RWPE1 (cell line): ENCODE measurements at regions not wholly inside any gene's neighbourhood (a gene's known extent, or its start where the extent isn't known, plus 50 kb on each side); places are given as distances from the start of the nearest gene placed in this dataset.

Source experiments
- CTCF ChIA-PET: fragments of 350-600 bp; sonication (Branson Sonifier 250); formaldehyde crosslinking; extraction: SDS; loops from one replicate; lab custom pipeline; 2021; lab: Yijun Ruan, JAX
- POLR2A ChIA-PET: fragments of 400-600 bp; formaldehyde crosslinking; extraction: SDS; loops from one replicate; lab custom pipeline; 2020; ENCODE audit warnings: antibody characterized with exemption; ENCODE audit not compliant: low non-redundant PET; lab: Yijun Ruan, JAX
- DNase-seq: peaks from one replicate; pipeline ENCODE4 v3.0.0; 2012; ENCODE audit warnings: low spot score
- H3K27ac ChIP-seq: fragments of 450-650 bp; 2 replicates; pipeline ENCODE4 v1.5.1; 2017
- TF ChIP-seq, protein P1 (sequence below): fragments of 450-650 bp; conservative IDR thresholded peaks from 2 replicates; pipeline ENCODE4 v1.5.1; 2017; ENCODE audit warnings: low read depth, mild to moderate bottlenecking

- TF ChIP-seq, protein P1, sequence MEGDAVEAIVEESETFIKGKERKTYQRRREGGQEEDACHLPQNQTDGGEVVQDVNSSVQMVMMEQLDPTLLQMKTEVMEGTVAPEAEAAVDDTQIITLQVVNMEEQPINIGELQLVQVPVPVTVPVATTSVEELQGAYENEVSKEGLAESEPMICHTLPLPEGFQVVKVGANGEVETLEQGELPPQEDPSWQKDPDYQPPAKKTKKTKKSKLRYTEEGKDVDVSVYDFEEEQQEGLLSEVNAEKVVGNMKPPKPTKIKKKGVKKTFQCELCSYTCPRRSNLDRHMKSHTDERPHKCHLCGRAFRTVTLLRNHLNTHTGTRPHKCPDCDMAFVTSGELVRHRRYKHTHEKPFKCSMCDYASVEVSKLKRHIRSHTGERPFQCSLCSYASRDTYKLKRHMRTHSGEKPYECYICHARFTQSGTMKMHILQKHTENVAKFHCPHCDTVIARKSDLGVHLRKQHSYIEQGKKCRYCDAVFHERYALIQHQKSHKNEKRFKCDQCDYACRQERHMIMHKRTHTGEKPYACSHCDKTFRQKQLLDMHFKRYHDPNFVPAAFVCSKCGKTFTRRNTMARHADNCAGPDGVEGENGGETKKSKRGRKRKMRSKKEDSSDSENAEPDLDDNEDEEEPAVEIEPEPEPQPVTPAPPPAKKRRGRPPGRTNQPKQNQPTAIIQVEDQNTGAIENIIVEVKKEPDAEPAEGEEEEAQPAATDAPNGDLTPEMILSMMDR, result no peak
- ChIA-PET CTCF (interaction anchor here (0.6 kb wide), 1 partner anchor 103 kb away, joined by 3 read pairs; no protein-coding TSS in a partner anchor), POLR2A (no interaction called here)
- H3K27ac ChIP-seq, result no peak overlapping the region
- DNase-seq, result no peak
These were observed 226.9 kb upstream of the SMIM31 start for GRCh38 chr4:164526933-164527583.

DNA sequence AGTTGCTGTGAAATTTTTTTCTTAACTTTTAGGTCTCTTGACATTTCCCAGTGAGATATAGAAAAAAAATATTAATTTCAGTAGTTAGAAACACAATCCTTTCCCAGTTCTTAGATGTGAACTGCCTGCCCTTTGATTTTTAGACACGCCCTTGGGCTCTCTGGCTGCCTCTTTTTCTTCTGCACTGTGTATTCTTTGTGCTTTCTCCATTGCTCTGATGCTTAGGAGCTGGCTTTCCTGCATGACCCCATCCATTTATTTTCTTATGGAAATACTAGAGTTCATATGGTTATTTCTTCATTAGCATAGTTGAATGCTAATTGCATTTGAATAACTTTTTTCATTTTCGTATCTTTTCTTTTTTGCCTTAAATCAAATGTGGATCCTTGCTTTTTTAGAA, 224.9 kb upstream of the SMIM31 start:
- POLR2A ChIA-PET, result no interaction called here
- no peak overlapping the region for H3K27ac ChIP-seq
- TF ChIP-seq, protein P1, result no peak
- CTCF ChIA-PET, result no interaction called here
- DNase-seq, result no peak

DNA sequence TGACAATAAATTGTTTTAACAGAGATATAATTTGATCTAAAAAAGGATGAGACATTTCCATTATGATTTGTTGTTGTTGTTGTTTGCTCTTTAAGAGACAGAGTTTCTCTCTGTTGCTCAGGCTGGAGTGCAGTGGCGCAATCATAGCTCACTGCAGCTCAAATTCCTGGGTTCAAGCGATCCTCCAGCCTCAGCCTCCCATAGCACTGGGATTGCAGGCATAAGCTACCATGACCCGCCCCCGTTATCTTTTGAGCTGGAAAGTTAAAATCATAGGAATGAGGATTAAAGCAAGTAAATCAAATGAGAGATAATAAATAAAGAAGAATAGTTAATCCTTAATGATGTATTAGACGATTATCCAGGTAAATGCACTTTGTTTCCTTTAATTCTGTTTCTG, 224.4 kb upstream of the SMIM31 start:
- no peak overlapping the region for H3K27ac ChIP-seq
- no peak for DNase-seq
- POLR2A ChIA-PET, result no interaction called here
- CTCF ChIA-PET, result no interaction called here
- TF ChIP-seq, protein P1, result no peak

GRCh38 chr4:164531336-164531735, 222.6 kb upstream of the SMIM31 start:
- ChIA-PET CTCF (interaction anchor here (0.6 kb wide), 1 partner anchor 43 kb away, joined by 3 read pairs; no protein-coding TSS in a partner anchor), POLR2A (no interaction called here)

GRCh38 chr4:164536814-164537213, 217.1 kb upstream of the SMIM31 start:
- peak; percentile 91 for DNase-seq
- ChIA-PET CTCF (interaction anchor here (0.6 kb wide), 1 partner anchor 74 kb away, joined by 5 read pairs; no protein-coding TSS in a partner anchor), POLR2A (no interaction called here)
- no peak overlapping the region; the same call in 1 of the 2 replicates for H3K27ac ChIP-seq
- TF ChIP-seq, protein P1, result no peak

More at GRCh38 chr4:164531336-164531735, 222.6 kb upstream of the SMIM31 start:
- no peak overlapping the region for H3K27ac ChIP-seq
- DNase-seq, result no peak
- TF ChIP-seq, protein P1, result no peak

DNA sequence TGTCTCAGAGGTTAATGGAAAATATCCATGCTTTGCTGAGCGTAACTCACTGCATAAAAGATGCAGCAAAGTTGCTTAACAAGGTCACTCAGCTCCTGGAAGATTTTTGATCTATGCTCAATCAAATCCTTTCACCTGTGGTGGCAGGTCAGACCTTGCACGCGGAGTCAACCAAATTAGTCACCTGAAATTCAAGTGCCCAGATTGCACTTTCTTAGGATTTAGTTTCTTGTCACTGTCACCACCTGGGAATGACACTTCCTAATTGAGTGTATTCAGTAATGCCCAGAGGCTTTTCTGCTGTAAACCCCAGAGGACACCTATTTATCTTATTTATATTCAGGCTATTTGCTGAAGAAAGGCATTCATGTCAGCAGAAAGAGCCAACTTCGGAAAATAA, 215.8 kb upstream of the SMIM31 start:
- TF ChIP-seq, protein P1, result no peak
- no peak for DNase-seq
- CTCF ChIA-PET, result no interaction called here
- H3K27ac ChIP-seq, result no peak overlapping the region
- POLR2A ChIA-PET, result no interaction called here
